Mesothelial cell of epicardium (in vitro differentiated cells): ENCODE measurements at regions not wholly inside any gene's neighbourhood (a gene's known extent, or its start where the extent isn't known, plus 50 kb on each side); places are given as distances from the start of the nearest gene placed in this dataset.

Experiments used
- DNase-seq, 2 experiments: peaks; one replicate each; pipeline ENCODE4 v3.0.0; 2021; ENCODE audit warnings: low spot score in 2 of 2; ENCODE audit not compliant: unreplicated experiment in 2 of 2
- H3K27ac Mint-ChIP-seq: 2 replicates; pipeline ENCODE4 v1.8.0; 2021; ENCODE audit warnings: mixed read lengths
- H3K27me3 Mint-ChIP-seq: 2 replicates; pipeline ENCODE4 v1.8.0; 2021; ENCODE audit warnings: low read depth, mixed read lengths
- H3K36me3 Mint-ChIP-seq: 2 replicates; pipeline ENCODE4 v1.8.0; 2021; ENCODE audit warnings: mixed read lengths
- H3K4me1 Mint-ChIP-seq: 2 replicates; pipeline ENCODE4 v1.8.0; 2021; ENCODE audit warnings: mixed read lengths
- H3K4me3 Mint-ChIP-seq: 2 replicates; pipeline ENCODE4 v1.8.0; 2021; ENCODE audit warnings: mild to moderate bottlenecking, moderate library complexity, mixed read lengths
- H3K9me3 Mint-ChIP-seq: 2 replicates; pipeline ENCODE4 v1.8.0; 2021; ENCODE audit warnings: mixed read lengths
- TF ChIP-seq, protein P1 (sequence below): fragments of 200-600 bp; sonication (generic); IDR thresholded peaks from one replicate; pipeline ENCODE4 v1.5.0; 2021; ENCODE audit warnings: antibody characterized with exemption; ENCODE audit not compliant: unreplicated experiment

- H3K27me3 Mint-ChIP-seq, result peaks cover 9% of the 10 kb centered on the region
- H3K36me3 Mint-ChIP-seq, result no peaks in the 10 kb centered on the region
- peaks cover 3% of the 10 kb centered on the region for H3K9me3 Mint-ChIP-seq
- H3K27ac Mint-ChIP-seq, result no peak overlapping the region
- TF ChIP-seq, protein P1, sequence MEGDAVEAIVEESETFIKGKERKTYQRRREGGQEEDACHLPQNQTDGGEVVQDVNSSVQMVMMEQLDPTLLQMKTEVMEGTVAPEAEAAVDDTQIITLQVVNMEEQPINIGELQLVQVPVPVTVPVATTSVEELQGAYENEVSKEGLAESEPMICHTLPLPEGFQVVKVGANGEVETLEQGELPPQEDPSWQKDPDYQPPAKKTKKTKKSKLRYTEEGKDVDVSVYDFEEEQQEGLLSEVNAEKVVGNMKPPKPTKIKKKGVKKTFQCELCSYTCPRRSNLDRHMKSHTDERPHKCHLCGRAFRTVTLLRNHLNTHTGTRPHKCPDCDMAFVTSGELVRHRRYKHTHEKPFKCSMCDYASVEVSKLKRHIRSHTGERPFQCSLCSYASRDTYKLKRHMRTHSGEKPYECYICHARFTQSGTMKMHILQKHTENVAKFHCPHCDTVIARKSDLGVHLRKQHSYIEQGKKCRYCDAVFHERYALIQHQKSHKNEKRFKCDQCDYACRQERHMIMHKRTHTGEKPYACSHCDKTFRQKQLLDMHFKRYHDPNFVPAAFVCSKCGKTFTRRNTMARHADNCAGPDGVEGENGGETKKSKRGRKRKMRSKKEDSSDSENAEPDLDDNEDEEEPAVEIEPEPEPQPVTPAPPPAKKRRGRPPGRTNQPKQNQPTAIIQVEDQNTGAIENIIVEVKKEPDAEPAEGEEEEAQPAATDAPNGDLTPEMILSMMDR, result no peak
- DNase-seq, result no peak
- H3K4me1 Mint-ChIP-seq, result no peaks in the 10 kb centered on the region
- no peak overlapping the region for H3K4me3 Mint-ChIP-seq
Measured at GRCh38 chr7:140283472-140283871, 106.7 kb upstream of the KDM7A start.

- TF ChIP-seq, protein P1, result no peak
- no peaks in the 10 kb centered on the region for H3K4me1 Mint-ChIP-seq
- no peak for DNase-seq
- H3K9me3 Mint-ChIP-seq, result peaks cover 3% of the 10 kb centered on the region
- H3K36me3 Mint-ChIP-seq, result no peaks in the 10 kb centered on the region
- H3K27ac Mint-ChIP-seq, result no peak overlapping the region
- H3K4me3 Mint-ChIP-seq, result no peak overlapping the region
- H3K27me3 Mint-ChIP-seq, result peaks cover 9% of the 10 kb centered on the region
Measured at GRCh38 chr7:140281960-140282359, 105.2 kb upstream of the KDM7A start.

DNA sequence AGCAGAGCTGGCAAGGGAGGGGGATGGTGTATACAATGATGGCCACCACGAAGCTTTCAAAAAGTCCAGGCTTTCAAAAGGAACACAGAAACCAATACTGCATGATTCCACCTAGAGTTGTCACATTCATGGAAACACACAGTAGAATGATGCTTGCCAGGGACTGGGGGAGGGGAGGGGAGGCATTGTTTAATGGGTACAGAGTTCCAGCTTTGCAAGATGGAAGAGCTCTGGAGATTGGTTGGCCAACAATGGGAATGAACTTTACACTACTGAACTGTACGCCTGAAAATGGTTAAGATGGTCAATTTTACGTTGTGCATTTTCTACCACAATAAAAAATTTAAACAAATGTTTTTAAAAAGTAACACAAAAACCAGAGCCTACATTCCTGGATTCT is 104.5 kb upstream of the KDM7A start:
- DNase-seq, result no peak
- Mint-ChIP-seq H3K36me3 (no peaks in the 10 kb centered on the region), H3K4me3 (no peak overlapping the region), H3K27ac (no peak overlapping the region), H3K27me3 (peaks cover 9% of the 10 kb centered on the region), H3K9me3 (peaks cover 3% of the 10 kb centered on the region), H3K4me1 (no peaks in the 10 kb centered on the region)
- TF ChIP-seq, protein P1, result no peak

DNA sequence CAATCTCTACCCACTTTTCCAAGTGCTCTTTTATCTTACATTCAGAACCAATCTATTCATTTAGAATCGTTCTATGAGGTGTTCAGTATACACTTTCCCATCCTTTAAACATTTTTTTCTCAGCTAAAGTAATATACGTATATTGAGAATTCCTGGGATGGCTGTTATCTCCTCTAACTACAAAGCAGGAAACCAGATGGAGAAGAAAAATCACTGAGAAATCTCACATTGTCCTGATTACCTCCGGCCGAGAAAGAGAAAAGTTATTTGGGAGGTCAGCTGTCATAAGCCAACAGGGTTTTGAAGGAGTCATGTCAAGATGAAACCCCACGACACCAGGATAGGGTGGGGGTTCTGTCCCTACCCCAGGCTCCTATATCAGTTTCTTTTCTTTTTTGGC is 99.2 kb upstream of the KDM7A start:
- no peak for DNase-seq
- H3K27ac Mint-ChIP-seq, result peak overlapping the region; percentile 68

GRCh38 chr7:140275069-140275965 is 98.5 kb upstream of the KDM7A start:
- TF ChIP-seq, protein P1, result no peak
- Mint-ChIP-seq H3K4me1 (peaks cover 11% of the 10 kb centered on the region), H3K9me3 (no peaks in the 10 kb centered on the region), H3K27me3 (no peaks in the 10 kb centered on the region), H3K4me3 (peak overlapping the region; percentile 22), H3K27ac (peak overlapping the region; percentile 68), H3K36me3 (no peaks in the 10 kb centered on the region)
- no peak for DNase-seq

More for the DNA sequence above, 99.2 kb upstream of the KDM7A start:
- Mint-ChIP-seq H3K9me3 (no peaks in the 10 kb centered on the region), H3K36me3 (no peaks in the 10 kb centered on the region), H3K4me1 (peaks cover 11% of the 10 kb centered on the region), H3K27me3 (peaks cover 4% of the 10 kb centered on the region), H3K4me3 (peak overlapping the region; percentile 22)
- TF ChIP-seq, protein P1, result no peak
